HG03139 (cell line): ENCODE measurements at regions not wholly inside any gene's neighbourhood (a gene's known extent, or its start where the extent isn't known, plus 50 kb on each side); places are given as distances from the start of the nearest gene placed in this dataset.

Experiments
- ATAC-seq: cut with Tn5 transposase; IDR thresholded peaks from one replicate; pipeline ENCODE4 v1.9.1; 2021; ENCODE audit not compliant: unreplicated experiment

- no peak for ATAC-seq
Measured at GRCh38 chr15:46386356-46386755, 751.5 kb downstream of the SQOR start.

DNA sequence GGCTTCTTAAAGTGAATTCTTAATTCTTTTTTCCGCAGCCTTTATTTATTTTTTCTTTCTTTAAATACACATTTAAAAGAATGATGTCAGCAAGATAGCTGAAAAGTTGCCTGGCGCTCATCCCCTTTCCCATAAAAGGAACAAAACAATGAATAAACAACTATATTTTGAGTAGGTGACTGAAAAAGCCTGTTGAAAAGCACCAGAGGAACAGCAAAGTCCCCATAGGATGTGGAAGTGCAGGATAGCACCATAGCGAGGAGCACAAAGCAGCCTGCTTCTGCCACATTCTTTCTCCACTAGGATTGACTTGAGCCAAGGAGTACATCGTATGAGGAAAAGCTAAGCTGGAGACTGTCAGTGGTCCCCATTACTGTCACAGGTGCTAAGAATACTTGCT lies 754.9 kb downstream of the SQOR start:
- ATAC-seq, result no peak

GRCh38 chr15:46394463-46394862 lies 759.6 kb downstream of the SQOR start:
- no peak for ATAC-seq

DNA sequence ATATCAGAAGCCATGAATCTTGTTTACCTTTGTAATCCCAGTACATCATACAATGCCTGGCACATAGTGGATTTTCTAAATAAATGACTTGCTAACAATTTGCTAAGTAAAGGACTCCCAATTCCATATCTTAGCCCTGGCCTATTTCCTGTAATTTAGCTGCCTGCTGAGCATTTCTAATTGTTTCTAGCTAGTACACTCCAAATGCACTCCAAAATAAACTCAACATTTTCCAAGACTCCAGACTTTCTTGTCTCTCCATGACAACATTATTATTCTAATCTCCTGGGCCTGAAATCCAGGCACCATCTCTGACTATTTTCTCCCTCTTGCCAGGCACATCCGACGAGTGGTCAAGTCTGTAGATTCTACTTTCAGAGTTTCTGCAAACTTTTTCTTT lies 773.5 kb downstream of the SQOR start:
- no peak for ATAC-seq

DNA sequence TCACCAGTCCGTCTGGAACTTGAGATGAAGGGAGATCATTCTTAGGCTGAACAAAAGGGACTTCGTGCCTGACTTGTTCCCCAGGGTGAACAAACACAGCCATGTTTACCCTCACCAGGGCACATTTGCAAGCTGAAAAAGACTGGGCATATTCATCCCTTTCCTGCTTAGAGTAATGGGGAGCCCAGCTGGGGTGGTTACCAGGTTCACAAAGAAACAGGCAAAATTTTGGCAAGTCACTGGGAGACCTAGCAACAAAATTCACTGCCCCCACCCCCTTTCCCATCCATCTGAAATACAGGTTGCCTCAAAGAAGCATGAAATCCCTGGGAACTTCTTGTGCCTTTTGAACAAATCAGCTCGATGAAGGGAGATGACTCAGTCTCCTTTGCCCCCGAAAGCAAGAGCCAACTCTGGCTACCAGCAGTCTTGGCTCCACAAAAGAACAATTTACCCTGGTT lies 775.0 kb downstream of the SQOR start:
- ATAC-seq, result no peak

DNA sequence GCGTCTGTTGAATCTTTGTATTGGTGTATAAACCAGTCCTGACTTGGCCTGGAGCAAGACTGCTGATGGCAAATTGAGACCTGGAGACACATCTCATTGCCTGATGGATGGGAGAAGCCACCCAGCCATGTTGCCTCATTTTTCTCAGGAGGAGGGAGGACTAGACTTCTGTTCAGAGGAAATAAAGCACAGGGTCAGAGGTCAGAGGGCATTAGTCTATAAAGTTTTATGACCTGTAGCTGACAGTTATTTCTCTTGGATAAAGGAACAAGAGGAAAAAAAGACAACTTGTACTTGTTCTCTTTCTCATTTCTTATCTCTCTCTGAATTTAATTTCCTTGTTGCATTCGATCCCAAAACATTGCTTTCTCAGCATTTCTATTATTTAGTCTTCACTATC lies 775.9 kb downstream of the SQOR start:
- ATAC-seq, result no peak

DNA sequence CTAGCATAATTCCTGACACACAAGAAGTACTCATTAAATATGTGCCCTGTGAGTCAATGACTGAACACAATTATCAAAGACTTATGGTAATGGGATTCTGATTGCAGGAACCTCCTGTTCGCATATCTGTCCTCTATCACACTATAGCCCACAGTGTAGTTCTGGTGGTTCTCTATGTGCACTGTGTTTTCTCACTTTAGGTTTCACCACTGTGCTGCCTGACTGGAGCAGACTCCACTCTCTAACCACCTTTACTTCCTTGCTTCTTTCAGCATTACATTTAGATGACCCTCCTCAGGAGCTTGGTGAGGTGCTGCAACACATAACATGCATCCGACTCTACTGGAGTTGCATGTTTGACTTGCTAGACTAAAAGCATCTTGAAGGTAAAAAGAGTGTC lies 777.1 kb downstream of the SQOR start:
- ATAC-seq, result no peak

DNA sequence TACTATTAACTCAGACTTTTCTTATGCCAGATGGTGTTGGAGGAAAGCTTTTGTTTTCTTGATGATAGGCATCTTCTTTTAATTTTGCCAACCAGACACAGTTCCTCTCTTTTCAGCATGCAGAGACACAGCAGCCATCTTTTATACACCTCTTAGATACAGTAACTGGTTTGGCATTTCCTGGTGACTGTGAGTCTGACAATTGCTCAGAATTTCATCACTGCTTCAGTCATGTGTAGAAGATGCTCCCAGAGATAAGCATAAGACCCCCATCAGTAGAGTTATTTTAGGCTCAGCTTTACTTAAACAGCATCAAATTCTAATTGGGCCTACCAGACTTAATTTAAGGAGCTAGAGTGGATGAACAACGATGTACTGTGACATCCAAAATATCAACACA lies 779.0 kb downstream of the SQOR start:
- ATAC-seq, result no peak

- ATAC-seq, result no peak
Measured at GRCh38 chr15:46416544-46416943, 781.7 kb downstream of the SQOR start.

DNA sequence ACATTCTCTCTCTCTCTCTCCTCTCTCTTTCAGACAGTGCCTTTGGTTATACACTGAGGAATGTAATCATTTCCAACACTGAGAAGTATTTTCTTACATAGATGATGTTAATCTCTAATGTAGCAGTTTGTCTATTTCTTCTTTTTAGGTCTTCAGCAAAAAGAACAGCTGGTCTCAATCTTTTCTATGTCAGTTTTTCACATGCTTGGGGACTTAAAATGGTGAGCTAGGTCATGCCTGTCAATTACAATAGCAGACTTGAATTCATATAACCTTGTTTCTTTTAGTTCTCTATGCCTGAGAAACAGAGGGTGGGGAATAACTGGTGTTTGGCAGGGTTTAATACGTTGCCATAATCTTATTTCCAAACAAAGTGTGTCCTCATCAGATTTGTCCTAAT lies 786.2 kb downstream of the SQOR start:
- no peak for ATAC-seq

DNA sequence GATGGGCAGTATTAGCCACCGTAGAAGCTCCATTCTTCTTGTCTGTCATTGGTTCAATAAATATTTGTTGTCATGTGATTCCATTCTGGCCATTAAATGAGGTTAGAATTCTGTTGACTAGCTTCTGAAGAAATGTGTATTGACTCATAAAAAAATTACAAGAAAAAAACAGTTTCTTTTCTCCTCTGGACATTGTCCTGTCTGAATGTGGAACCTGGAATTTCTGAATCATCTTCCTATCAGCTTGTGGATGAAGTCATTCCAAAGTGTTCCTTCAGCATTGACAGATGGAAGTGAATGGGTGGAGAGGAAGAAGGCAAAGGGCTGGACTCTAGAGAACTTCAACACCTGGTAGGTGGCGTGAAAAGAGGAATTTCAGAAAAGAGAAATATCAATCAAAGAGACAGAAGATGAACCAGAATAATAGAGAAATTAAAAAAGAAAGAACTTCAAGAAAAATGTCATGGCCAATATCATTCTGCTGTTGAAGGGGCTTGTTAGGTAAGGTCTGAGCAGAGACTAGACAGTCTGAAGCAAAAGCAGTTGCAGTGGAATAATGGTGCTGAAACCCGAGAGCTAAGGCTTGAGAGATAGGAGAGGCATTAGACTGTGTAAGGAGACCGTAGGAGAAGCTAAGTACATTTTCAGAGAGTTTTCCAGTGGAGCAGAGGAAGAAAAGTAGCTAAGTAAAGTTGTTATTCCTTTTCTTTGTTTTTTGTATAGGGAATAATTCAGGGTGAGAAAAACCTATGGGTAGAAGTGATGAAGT lies 806.6 kb downstream of the SQOR start:
- no peak for ATAC-seq

DNA sequence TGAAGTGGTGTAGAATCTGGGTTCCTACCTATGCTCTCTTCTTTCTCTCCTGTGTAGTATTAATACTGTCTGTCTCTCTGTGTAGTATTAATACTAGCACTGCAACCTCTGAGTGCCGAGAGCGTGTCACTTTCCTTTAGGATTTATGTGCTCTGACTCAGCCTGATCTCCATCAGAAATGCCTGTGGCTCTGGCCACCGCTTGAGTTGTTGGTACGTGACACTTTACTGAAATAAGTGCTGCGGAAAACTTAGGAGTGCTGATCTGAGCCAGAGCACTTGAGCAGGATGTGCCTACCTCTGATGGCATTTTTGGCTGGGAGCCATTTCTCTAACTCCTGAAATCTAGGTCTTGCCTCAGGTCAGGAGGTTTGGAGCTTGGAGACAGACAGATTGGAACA lies 807.4 kb downstream of the SQOR start:
- no peak for ATAC-seq

DNA sequence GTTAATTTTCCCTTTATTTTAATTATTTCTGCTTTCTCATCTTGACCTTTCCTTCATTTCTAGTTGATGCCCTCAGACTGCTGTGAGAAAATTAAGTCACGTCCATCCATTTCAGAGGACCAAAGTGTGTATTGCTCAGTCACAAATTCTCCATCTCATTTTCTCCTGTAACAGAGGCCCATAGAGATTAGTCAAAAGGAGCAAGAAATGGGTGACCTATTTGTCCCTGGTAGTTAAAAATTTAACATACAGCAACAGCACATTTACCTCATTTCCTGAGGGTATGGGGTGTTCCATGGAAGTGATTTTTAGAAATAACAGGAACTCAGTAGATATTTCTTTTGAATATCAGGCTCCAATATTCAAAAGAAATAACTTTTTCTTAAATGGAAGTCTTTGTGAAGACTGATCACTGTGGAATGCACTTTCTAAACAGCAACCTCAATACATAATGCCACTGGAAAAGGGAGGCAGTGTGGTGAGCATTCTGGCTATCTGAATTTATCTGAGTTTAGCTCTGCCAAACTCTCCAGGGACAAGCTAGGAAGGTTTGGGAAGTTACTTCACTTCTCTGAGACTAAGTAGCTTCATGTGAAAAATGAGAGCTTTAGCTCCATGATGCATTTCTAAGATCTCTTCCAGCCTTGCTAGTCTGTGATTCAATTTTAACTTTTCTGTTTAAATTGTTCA lies 808.2 kb downstream of the SQOR start:
- ATAC-seq, result no peak

DNA sequence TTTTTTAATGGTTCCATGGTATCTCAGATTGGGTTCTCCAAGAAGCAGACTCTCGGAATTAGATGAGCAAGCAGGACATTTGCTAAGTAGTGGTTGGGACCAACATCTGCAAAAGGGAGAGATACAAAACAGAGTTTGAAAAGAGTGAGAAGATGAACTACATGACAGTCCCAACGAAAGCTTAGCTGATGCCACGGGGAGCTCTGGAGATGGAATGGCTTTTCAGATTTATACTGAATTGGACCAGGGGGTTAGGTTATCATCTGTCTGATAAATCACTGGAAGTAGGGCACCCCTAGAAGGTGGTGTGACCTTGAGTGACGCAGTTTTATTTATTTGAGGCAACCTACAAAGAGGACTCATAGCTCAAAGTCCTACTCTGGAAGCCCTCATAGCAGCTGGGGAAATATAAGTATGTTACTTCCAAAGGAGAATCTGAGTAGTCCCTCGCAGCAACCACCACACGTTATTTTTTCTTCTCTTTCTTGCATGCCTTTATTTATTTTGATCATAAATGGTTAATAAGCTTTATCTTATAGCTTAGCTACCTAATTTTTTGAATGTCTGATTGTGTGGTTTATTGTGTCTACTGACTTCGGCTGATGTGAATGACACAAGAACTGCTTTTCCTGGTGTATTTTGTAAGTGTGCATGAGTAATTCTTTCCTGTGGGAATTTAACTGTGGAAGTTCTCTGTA lies 815.4 kb downstream of the SQOR start:
- ATAC-seq, result no peak

DNA sequence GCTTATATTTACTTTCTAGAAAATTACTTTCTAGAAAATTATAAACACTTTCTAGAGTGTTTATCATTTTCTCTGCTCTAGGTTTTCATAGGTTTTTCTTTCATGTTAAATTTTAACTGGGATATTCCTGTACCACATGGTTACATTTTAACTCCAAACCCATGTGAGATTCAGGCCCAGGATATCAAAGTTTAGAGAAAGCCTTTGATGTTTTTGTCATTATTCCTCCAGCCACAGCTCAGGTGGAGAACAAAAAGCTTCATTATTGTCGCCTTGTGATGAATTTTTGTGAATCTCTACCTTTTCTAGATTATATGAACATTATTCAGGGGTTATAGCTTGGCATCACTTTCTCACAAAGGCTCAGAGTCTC lies 816.0 kb downstream of the SQOR start:
- ATAC-seq, result no peak

GRCh38 chr15:46452297-46452820 lies 817.5 kb downstream of the SQOR start:
- ATAC-seq, result no peak

GRCh38 chr15:46456456-46456855 lies 821.6 kb downstream of the SQOR start:
- ATAC-seq, result no peak

DNA sequence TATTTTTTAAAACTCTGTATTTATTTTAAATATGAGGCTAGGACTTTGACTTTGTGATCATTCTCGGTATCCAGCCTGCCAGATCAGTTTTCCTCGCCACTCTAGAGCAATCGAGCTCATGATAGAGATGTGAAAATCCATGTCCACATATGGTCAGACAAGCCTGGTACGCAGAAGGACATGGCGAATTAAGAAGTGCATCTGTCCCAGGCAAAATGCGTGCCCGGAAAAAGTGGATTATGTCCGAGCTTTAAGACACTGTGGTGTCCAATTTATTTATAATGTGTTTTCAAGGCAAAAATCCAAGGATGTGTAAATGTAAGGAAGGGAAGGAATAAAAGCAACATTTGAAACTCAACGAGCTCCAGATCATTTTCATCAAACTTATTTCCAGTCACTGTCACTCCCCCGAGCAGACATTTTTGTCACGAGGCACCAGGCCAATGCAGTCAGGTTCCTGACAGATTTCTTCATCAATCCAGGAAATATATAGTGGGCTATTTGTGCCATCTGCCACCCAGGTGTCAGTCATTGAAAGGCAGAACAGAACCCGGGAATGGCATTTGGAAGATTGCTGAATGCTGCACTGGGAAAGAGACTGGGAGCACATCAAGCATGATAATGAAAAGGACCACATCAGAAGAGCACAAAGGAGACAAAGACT lies 825.7 kb downstream of the SQOR start:
- ATAC-seq, result no peak

DNA sequence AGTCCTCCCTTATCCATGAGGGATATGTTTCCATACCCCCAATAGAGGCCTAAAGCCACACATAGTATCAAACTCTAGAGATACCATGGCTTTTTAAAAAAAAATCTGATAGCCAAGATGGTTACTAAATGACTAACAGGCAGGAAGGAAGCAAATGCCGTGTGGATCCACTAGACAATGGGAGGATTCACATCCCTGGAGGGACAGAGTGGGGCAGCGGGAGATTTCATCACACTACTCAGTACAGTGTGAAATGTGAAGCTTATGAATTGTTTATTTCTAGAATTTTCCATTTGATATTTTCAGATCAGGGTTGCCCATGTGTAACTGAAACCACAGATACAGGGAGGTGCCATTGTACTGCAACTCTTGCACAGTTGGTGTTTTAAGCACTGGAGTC lies 826.6 kb downstream of the SQOR start:
- no peak for ATAC-seq

- ATAC-seq, result no peak
Measured at GRCh38 chr15:46467041-46467440, 832.2 kb downstream of the SQOR start.

- ATAC-seq, result no peak
Measured at GRCh38 chr15:46471096-46471495, 836.3 kb downstream of the SQOR start.
